Endodermal cell (in vitro differentiated cells): ENCODE measurements at regions not wholly inside any gene's neighbourhood (a gene's known extent, or its start where the extent isn't known, plus 50 kb on each side); places are given as distances from the start of the nearest gene placed in this dataset.

ENCODE experiments used
- DNase-seq: peaks from one replicate; pipeline ENCODE4 v3.0.0-alpha.2; 2017
- H3K27ac ChIP-seq: 2 replicates; pipeline ENCODE4 v1.5.1; 2013; ENCODE audit warnings: mild to moderate bottlenecking, low read depth, low read length, moderate library complexity
- H3K27me3 ChIP-seq: 2 replicates; pipeline ENCODE4 v1.6.1; 2013; ENCODE audit warnings: mild to moderate bottlenecking, low read length, moderate library complexity; ENCODE audit not compliant: insufficient read depth, control insufficient read depth, poor library complexity, severe bottlenecking
- H3K36me3 ChIP-seq: 2 replicates; pipeline ENCODE4 v1.7.0; 2013; ENCODE audit warnings: mild to moderate bottlenecking, low read length, moderate library complexity; ENCODE audit not compliant: control insufficient read depth, insufficient read depth
- H3K4me1 ChIP-seq: one replicate; pipeline ENCODE4 v1.7.0; 2013; ENCODE audit warnings: low read length; ENCODE audit not compliant: control insufficient read depth, insufficient read depth
- H3K4me3 ChIP-seq: 2 replicates; pipeline ENCODE4 v1.5.1; 2013; ENCODE audit warnings: mild to moderate bottlenecking, low read length, moderate library complexity
- H3K9ac ChIP-seq: 2 replicates; pipeline ENCODE4 v1.6.1; 2013; ENCODE audit warnings: mild to moderate bottlenecking, low read length, moderate library complexity; ENCODE audit not compliant: poor library complexity, severe bottlenecking; ENCODE audit errors: extremely low read depth
- H3K9me3 ChIP-seq: 2 replicates; pipeline ENCODE4 v1.6.1; 2013; ENCODE audit warnings: mild to moderate bottlenecking, low read length, moderate library complexity; ENCODE audit not compliant: control insufficient read depth
- H3K27ac Mint-ChIP-seq: 2 replicates; pipeline ENCODE4 v1.8.0; 2020; ENCODE audit warnings: mixed read lengths
- H3K27me3 Mint-ChIP-seq: 2 replicates; pipeline ENCODE4 v1.8.0; 2021; ENCODE audit warnings: mild to moderate bottlenecking, mixed read lengths; ENCODE audit not compliant: insufficient read depth
- H3K36me3 Mint-ChIP-seq: 2 replicates; pipeline ENCODE4 v1.8.0; 2020; ENCODE audit warnings: low read depth, mixed read lengths
- H3K4me1 Mint-ChIP-seq: 2 replicates; pipeline ENCODE4 v1.8.0; 2020; ENCODE audit warnings: mixed read lengths
- H3K4me3 Mint-ChIP-seq: 2 replicates; pipeline ENCODE4 v1.8.0; 2020; ENCODE audit warnings: mild to moderate bottlenecking, moderate library complexity, mixed read lengths
- H3K9me3 Mint-ChIP-seq: 2 replicates; pipeline ENCODE4 v1.8.0; 2020; ENCODE audit warnings: mild to moderate bottlenecking, mixed read lengths
- WGBS, 2 experiments: methylation state at CpG; one replicate each; pipeline versions ENCODE4 v1.1.5 to v1.1.7; 2013; ENCODE audit warnings: missing lambda C conversion rate in 2 of 2, mixed read lengths in 1 of 2; ENCODE audit not compliant: insufficient coverage in 1 of 2, insufficient read length in 1 of 2; 5-methylcytosine and 5-hydroxymethylcytosine counted together
- TF ChIP-seq, protein P1 (sequence below): fragments of 200-600 bp; sonication (generic); conservative IDR thresholded peaks from 2 replicates; pipeline ENCODE4 v1.5.0; 2021; ENCODE audit warnings: antibody characterized with exemption, mild to moderate bottlenecking

- peaks cover 5% of the 10 kb centered on the region for H3K27me3 Mint-ChIP-seq
- no peak overlapping the region for H3K9ac ChIP-seq
- no peaks in the 10 kb centered on the region for H3K9me3 ChIP-seq
- H3K27me3 ChIP-seq = no peaks in the 10 kb centered on the region
- H3K4me3 ChIP-seq = no peak overlapping the region
- peaks cover 8% of the 10 kb centered on the region for H3K9me3 Mint-ChIP-seq
- no peak overlapping the region for H3K4me3 Mint-ChIP-seq
- H3K4me1 ChIP-seq = no peaks in the 10 kb centered on the region
- 95% methylated on average over 4 of the region's 4 CpGs; no CpG with 5 or more reads in 1 of the 2 experiments for WGBS, 2 experiments
- no peak for DNase-seq
- no peak overlapping the region for H3K27ac Mint-ChIP-seq
- peaks cover 25% of the 10 kb centered on the region for H3K4me1 Mint-ChIP-seq
- H3K36me3 Mint-ChIP-seq = no peaks in the 10 kb centered on the region
- no peaks in the 10 kb centered on the region for H3K36me3 ChIP-seq
- TF ChIP-seq, protein P1, sequence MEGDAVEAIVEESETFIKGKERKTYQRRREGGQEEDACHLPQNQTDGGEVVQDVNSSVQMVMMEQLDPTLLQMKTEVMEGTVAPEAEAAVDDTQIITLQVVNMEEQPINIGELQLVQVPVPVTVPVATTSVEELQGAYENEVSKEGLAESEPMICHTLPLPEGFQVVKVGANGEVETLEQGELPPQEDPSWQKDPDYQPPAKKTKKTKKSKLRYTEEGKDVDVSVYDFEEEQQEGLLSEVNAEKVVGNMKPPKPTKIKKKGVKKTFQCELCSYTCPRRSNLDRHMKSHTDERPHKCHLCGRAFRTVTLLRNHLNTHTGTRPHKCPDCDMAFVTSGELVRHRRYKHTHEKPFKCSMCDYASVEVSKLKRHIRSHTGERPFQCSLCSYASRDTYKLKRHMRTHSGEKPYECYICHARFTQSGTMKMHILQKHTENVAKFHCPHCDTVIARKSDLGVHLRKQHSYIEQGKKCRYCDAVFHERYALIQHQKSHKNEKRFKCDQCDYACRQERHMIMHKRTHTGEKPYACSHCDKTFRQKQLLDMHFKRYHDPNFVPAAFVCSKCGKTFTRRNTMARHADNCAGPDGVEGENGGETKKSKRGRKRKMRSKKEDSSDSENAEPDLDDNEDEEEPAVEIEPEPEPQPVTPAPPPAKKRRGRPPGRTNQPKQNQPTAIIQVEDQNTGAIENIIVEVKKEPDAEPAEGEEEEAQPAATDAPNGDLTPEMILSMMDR = no peak
- H3K27ac ChIP-seq = no peak overlapping the region
Observed at GRCh38 chrX:3550871-3551270, 162.6 kb downstream of the PRKX start.

DNA sequence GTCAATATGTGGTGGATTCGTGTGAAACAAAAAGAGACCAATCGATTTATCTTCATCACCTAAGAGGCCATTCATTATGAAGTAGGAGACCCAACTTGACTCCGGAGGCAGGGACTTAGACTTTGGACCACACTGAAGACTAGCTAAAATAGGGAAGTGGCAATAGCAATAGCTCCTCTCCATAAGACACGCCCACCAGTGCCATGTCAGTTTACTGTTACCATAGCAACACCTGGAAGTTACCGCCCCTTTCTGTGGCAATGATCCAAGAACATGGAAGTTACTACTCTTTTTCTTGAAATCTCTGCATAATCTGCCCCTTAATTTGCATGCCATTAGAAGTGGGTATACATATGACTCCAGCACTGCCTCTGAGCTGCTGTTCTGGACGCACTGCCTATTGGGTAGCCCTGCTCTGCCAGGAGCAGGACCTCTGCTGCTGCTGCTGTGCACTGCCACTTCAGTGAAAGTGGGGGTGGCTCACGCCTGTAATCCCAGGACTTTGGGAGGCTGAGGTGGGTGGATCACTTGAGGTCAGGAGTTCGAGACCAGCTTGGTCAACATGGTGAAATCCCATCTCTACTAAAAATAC lies 163.2 kb downstream of the PRKX start:
- DNase-seq = peak; percentile 63
- H3K36me3 Mint-ChIP-seq = no peaks in the 10 kb centered on the region
- no peak overlapping the region for H3K4me3 ChIP-seq
- no peak overlapping the region for H3K27ac Mint-ChIP-seq
- WGBS, 2 experiments = 97 to 100% methylated on average over 1 to 7 of the region's 8 CpGs
- no peaks in the 10 kb centered on the region for H3K4me1 ChIP-seq
- H3K27ac ChIP-seq = no peak overlapping the region
- peaks cover 5% of the 10 kb centered on the region for H3K27me3 Mint-ChIP-seq
- H3K9ac ChIP-seq = no peak overlapping the region
- peaks cover 5% of the 10 kb centered on the region for H3K9me3 Mint-ChIP-seq
- TF ChIP-seq, protein P1 = no peak
- H3K27me3 ChIP-seq = no peaks in the 10 kb centered on the region
- no peaks in the 10 kb centered on the region for H3K36me3 ChIP-seq
- no peak overlapping the region for H3K4me3 Mint-ChIP-seq
- H3K9me3 ChIP-seq = no peaks in the 10 kb centered on the region
- peaks cover 25% of the 10 kb centered on the region for H3K4me1 Mint-ChIP-seq

- H3K36me3 ChIP-seq = no peaks in the 10 kb centered on the region
- H3K27ac Mint-ChIP-seq = no peak overlapping the region
- H3K4me1 ChIP-seq = no peaks in the 10 kb centered on the region
- peak; percentile 49 for DNase-seq
- no peak overlapping the region for H3K4me3 ChIP-seq
- H3K27me3 Mint-ChIP-seq = peaks cover 5% of the 10 kb centered on the region
- H3K27me3 ChIP-seq = no peaks in the 10 kb centered on the region
- H3K9me3 ChIP-seq = no peaks in the 10 kb centered on the region
- no peaks in the 10 kb centered on the region for H3K36me3 Mint-ChIP-seq
- H3K9ac ChIP-seq = no peak overlapping the region
- no peak overlapping the region for H3K27ac ChIP-seq
- peaks cover 25% of the 10 kb centered on the region for H3K4me1 Mint-ChIP-seq
- 77 to 100% methylated on average over 1 to 9 of the region's 13 CpGs for WGBS, 2 experiments
- H3K4me3 Mint-ChIP-seq = no peak overlapping the region
- TF ChIP-seq, protein P1 = no peak
- H3K9me3 Mint-ChIP-seq = peaks cover 5% of the 10 kb centered on the region
Observed at GRCh38 chrX:3549411-3549911, 164.0 kb downstream of the PRKX start.
